NCI-H82 treated with DMSO at 0.1 percent for 48 hours (cell line): ENCODE measurements at regions not wholly inside any gene's neighbourhood (a gene's known extent, or its start where the extent isn't known, plus 50 kb on each side); places are given as distances from the start of the nearest gene placed in this dataset.
A peak's percentile ranks its signal among the peaks of the same experiment; 100 is the strongest.

Experiments used
- DNase-seq: peaks from one replicate; lab custom pipeline; 2025; ENCODE audit not compliant: unreplicated experiment; lab: John Stamatoyannopoulos, UW

DNA sequence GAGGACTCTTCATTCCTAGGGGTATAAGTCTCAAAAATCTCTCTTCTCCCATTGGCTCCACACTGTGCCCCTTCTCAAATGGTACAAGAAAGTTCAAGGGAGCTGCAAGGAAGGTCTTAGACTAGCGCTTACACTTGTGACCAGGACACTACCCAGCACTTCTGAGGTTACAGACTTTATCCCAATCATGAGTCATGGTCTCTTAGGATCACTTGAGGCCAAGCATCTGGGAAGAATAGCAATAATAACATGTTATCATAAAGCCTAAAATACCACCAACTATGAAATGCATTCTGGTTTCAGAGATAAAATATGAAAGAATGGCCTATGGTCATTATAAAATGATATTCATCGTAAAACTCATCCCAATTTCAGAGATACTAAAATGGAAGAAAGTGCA lies 309.9 kb upstream of the PKDCC start:
- no peak for DNase-seq

GRCh38 chr2:41741951-41742595 lies 305.7 kb upstream of the PKDCC start:
- no peak for DNase-seq

- DNase-seq: no peak
These were observed 304.5 kb upstream of the PKDCC start for GRCh38 chr2:41743324-41743723.

DNA sequence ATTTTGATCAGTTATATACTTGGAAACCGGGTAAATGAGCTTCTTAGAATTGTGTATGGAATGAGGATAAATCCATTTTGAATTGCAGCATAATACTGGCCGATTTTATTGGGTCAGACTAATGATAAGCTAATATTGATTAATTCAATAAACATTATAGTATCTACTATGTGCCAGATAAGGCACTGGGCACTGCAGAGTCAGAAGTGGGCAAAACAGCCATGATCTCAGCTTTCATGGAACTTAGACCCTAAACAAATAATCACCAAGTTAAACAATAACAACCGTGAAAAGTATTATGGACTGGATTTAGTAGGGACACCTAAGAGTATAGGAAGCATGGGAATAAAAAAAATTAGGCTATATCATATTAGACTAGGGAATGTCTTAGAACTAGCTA lies 297.0 kb upstream of the PKDCC start:
- DNase-seq: no peak

GRCh38 chr2:41759880-41760279 lies 287.9 kb upstream of the PKDCC start:
- no peak for DNase-seq

DNA sequence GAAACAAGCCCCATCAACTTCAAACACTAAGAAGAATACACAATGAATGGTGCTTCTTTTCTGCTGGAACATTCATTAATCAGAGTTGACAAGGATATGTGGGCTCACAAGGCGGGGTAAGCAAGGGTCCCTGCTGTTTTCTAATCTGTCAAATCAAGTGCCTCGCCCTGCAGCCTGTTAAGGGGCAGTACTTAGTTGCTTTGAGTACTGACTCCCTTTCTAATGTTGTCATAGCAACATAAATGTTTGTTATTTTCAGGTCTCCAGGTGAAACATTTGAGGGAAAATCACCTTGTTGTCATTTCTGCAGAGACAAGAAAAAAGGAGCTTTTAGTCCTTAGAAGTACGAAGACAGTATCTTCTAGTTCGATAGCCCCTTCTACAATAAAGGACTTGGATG lies 284.7 kb upstream of the PKDCC start:
- no peak for DNase-seq

GRCh38 chr2:41764131-41764530 lies 283.7 kb upstream of the PKDCC start:
- DNase-seq: no peak

GRCh38 chr2:41764919-41765318 lies 282.9 kb upstream of the PKDCC start:
- DNase-seq: no peak

- DNase-seq: no peak
These were observed 279.5 kb upstream of the PKDCC start for GRCh38 chr2:41768310-41768709.

DNA sequence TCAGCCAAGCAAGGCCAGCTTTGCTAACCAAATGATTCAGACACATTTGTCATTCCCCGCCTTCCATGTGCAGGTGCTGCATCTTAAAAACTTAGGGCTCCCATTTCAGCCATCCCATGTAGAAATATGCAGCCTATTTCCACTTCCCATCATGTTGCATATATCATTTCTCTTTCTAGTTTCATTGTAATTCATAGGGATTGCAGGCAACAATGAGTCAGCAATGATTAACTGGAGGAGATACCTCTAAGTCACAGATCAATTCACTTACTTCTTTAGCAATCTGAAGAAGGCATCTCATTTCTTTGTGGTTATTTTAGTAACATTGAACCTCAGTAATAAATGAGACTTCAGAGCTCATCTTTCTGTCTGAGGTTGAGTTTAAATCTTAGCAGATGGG lies 276.1 kb upstream of the PKDCC start:
- no peak for DNase-seq

- no peak for DNase-seq
These were observed 275.1 kb upstream of the PKDCC start for GRCh38 chr2:41772697-41773096.

DNA sequence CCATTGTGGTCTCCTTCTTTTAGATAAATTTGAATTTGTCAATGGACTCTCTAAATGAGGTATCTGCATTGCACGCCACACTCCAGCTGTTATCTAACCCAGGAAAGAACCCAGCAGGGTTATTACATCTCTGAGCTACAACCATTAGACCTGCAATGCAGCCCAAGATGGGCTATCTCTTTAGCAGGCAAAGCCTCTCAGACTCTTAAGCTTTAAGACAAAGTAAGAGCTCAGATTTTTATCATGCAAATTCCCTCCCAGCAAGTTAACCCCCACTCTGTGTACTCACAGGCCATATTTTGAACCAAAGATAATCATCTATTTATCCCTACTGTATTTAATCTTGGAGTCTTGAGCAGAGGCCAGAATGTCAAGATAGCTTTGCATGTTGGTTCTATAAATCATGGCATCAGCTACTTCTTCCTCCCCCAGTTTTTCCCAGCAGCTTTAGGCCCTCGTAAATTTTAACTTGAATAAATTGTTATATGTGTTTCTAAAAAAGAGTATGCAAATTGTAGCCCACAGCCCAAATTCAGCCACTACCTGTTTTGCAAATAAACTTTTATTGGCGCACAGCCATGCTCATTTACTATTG lies 273.7 kb upstream of the PKDCC start:
- DNase-seq: peak; percentile 95

DNA sequence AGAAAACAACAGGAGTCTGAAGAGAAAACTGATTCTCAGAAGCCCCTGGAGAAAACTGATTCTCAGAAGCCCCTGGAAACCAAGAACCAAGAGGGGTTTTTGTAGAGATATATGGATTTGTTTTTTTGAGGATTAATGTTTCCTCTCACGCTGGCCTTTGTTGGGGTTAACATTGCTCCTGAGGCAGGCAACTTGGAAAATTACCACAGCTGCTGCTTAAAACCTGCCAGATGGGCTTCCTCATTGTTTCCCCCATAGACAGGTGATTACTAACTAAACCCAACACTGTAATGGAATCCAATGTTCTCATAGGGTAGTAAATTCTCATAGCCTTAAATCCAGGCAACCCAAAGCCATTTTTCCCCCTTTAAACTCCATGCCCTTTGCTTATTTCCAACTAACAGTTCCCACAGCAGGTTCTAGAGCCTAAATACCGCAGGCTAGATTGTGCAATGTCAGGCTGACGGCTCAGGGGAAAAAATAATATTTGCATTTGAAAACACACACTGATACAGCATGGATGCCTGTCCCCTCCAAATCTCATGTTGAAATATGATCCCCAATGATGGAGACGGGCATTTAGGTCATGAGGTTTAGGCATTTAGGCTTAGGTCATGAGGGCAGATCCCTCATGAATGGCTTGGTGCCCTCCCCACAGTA lies 272.3 kb upstream of the PKDCC start:
- peak; percentile 89 for DNase-seq

DNA sequence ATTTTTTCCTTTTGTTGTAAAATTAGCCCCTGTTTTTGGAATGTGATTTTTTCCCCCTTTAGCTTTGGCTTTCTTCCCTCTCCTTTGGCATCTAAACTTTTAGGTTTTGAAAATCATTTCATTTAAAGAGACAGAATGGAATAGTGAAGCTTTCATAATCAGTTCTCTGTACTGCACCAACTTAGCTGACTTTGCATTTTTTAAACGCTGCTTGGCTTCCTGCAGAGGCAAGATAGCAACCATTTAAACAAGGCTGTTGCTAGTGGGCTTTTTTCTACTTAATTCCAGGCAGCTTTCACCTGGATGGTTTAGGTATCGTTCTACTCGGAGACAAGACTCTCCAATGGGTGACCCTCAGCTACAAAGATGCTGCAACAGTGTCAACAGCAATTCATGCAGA lies 267.9 kb upstream of the PKDCC start:
- DNase-seq: no peak

DNA sequence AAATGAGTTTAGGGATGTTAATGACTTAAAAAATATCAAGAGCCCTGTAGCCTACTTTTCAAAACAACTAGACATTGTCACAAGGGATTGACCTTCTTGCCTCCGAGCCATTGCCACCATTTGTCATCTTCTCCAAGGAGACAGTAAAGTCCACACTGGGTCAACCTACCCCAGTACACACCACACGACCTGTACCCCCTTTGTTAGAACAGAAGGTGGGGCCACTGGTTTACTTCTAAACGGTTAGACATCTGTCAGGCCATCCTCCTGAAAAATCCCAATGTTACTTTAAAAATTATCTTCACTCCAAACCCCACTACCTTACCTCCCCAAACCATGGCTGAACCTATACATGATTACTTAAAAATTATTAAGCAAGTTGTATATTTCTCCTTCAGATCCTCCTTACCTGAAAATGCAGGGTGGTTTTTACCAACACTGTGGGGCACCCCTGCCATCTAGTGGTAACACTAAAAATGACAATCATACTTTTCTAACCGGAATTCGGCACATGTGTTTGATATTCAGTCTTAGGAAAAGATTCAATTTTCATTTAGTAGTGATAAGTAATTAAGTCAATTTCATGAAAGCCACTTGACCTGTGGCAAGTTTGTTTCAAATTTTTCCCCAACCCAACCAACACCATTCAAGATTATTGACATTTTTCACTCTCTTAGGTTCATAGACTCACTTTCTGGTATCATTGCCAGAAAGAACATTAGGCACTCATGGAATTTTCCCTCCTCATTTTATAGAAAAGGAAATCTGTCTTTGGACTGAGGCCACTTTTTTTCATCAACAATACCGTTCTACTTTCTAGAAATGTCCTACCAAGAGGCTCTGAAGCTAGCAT lies 265.3 kb upstream of the PKDCC start:
- peak; percentile 15 for DNase-seq

GRCh38 chr2:41784496-41784895 lies 263.3 kb upstream of the PKDCC start:
- DNase-seq: no peak

- DNase-seq: no peak
These were observed 262.4 kb upstream of the PKDCC start for GRCh38 chr2:41785251-41786022.

DNA sequence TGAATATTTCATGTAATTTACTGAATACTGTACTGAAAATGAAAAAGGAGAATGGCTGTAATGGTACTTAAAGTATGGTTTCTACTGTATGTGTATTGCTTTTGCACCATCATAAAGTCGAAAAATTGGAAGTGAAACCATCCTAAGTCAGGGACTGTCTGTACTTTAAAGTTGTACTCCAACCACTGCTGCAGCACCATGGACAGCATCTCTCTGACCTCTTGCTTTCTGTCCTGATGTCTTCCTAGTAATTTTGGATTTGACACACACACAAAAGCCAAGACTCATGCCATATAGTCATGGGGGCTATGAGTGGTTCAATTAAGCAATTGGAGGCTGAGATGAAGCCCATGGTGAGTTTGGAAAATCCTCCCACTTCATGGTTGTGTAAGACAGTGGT lies 256.3 kb upstream of the PKDCC start:
- no peak for DNase-seq

- DNase-seq: no peak
These were observed 244.5 kb upstream of the PKDCC start for GRCh38 chr2:41803361-41803760.

GRCh38 chr2:41806286-41806685 lies 241.5 kb upstream of the PKDCC start:
- no peak for DNase-seq

DNA sequence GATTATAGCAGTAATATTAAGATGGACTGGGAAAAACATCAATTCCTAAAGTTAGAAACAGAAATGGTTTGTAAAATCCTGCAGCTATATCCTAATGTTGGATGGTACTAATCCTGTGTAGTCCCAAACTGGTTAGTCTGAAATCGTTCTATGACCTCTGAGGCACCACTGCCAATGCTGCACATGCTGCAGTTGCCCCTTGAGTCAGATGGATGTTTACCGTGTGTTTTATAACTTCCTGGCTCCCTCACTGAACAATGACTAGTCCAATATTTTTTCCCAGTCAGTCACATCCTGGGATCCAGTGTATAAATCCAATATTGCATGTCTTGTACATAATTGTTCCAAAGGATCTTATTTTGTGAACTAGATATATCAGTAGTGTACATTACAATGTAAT lies 226.7 kb upstream of the PKDCC start:
- DNase-seq: no peak
